SH-SY5Y (cell line): ENCODE measurements at regions not wholly inside any gene's neighbourhood (a gene's known extent, or its start where the extent isn't known, plus 50 kb on each side); places are given as distances from the start of the nearest gene placed in this dataset.

ENCODE experiments used
- GATA2 ChIP-seq: IDR thresholded peaks from 2 replicates; pipeline ENCODE4 v1.6.1; 2011; ENCODE audit warnings: mild to moderate bottlenecking, low read depth, low read length
- GATA3 ChIP-seq: IDR thresholded peaks from 2 replicates; pipeline ENCODE4 v1.6.1; 2011; ENCODE audit warnings: low read depth, mild to moderate bottlenecking, low read length, moderate library complexity

- TF ChIP-seq GATA2: no peak
- no peak for TF ChIP-seq GATA3
These were observed 782.4 kb upstream of the ROBO1 start for GRCh38 chr3:80550174-80550573.
